SK-N-SH (cell line): ENCODE measurements at regions not wholly inside any gene's neighbourhood (a gene's known extent, or its start where the extent isn't known, plus 50 kb on each side); places are given as distances from the start of the nearest gene placed in this dataset.
"Not testable (repeated sequence)": the region's sequence is repeated elsewhere in the genome, so short reads cannot be mapped to it uniquely, and the experiment has no call there.

ENCODE experiments used
- EP300 ChIP-seq, 2 experiments: IDR thresholded peaks; 2 replicates each; pipeline versions ENCODE4 v1.4.0 to v1.6.1; 2012; ENCODE audit warnings: borderline replicate concordance in 1 of 2, low read depth in 1 of 2, low read length in 1 of 2
- RFX5 ChIP-seq: IDR thresholded peaks from 2 replicates; pipeline ENCODE4 v1.6.1; 2012; ENCODE audit warnings: mild to moderate bottlenecking, improper control_type of control experiment, low read length

- not testable (repeated sequence) for TF ChIP-seq RFX5; EP300 (IDR thresholded peaks at IDR 0.05; ENCODE audit: borderline replicate concordance in 1 of 2, low read depth in 1 of 2, low read length in 1 of 2)
Measured at GRCh38 chr13:80926024-80926423, 585.1 kb upstream of the SPRY2 start.
